K562 (cell line): ENCODE measurements at regions not wholly inside any gene's neighbourhood (a gene's known extent, or its start where the extent isn't known, plus 50 kb on each side); places are given as distances from the start of the nearest gene placed in this dataset.

Experiments used
- ATAC-seq: fragments of 200-7000 bp; cut with Tn5 transposase; 3 replicates; pipeline ENCODE4 v1.9.1; 2020; ENCODE audit warnings: moderate library complexity
- BruUV-seq: library from RNA; stranded (reverse); fragments of 400-500 nt; replicated peaks from 2 replicates; lab custom pipeline; 2021; lab: Mats Ljungman, UMichigan
- CTCF ChIA-PET: fragments of 300-600 bp; formaldehyde crosslinking; extraction: SDS; loops from one replicate; lab custom pipeline; 2021; ENCODE audit warnings: low intra/inter-chr PET ratio; lab: Yijun Ruan, JAX
- POLR2A ChIA-PET: fragments of 300-600, 350-650 bp; sonication (Branson Sonifier 250); formaldehyde crosslinking; extraction: SDS; loops from one replicate; lab custom pipeline; 2021; ENCODE audit warnings: antibody characterized with exemption, inconsistent platforms; lab: Yijun Ruan, JAX
- DNase-seq, 4 experiments: peaks; one replicate each; pipeline versions ENCODE4 v3.0.0 to v3.0.0-alpha.2; 2011 to 2018; ENCODE audit warnings: low spot score in 3 of 4, mixed read lengths in 3 of 4; ENCODE audit errors: extremely low read depth in 1 of 4
- FAIRE-seq: peaks from 2 replicates; lab custom pipeline; 2011; peaks lifted over from hg19 to GRCh38; lab: Jason Lieb, UNC
- H2AFZ ChIP-seq: 2 replicates; pipeline ENCODE4 v1.6.0; 2011; ENCODE audit warnings: low read depth, low read length, control low read depth, inconsistent platforms
- H3K27ac ChIP-seq: fragments of 200-600 bp; 3 replicates; pipeline ENCODE4 v1.8.0; 2011; ENCODE audit warnings: low read depth, mild to moderate bottlenecking, control low read depth, inconsistent platforms, low read length, moderate library complexity, mixed read lengths; ENCODE audit errors: extremely low read depth
- H3K27me3 ChIP-seq, 2 experiments: fragments of 300-600 bp in 1 of 2; 2 replicates in 1 of 2; 3 replicates in 1 of 2; pipeline versions ENCODE4 v1.6.0 to v1.8.0; 2011; ENCODE audit warnings: inconsistent platforms in 2 of 2, low read length in 2 of 2, mild to moderate bottlenecking in 1 of 2, mixed read lengths in 1 of 2, moderate library complexity in 1 of 2; ENCODE audit not compliant: control insufficient read depth in 2 of 2, insufficient read depth in 2 of 2
- H3K36me3 ChIP-seq: fragments of 300-600 bp; 3 replicates; pipeline ENCODE4 v1.8.0; 2011; ENCODE audit warnings: mild to moderate bottlenecking, low read length, inconsistent platforms; ENCODE audit not compliant: control insufficient read depth, insufficient read depth
- H3K4me1 ChIP-seq, 2 experiments: fragments of 200-600 bp in 1 of 2; replicated peaks in 1 of 2; 2 replicates in 1 of 2; 3 replicates in 1 of 2; pipeline versions ENCODE4 v1.5.1 to v1.8.0; 2011; ENCODE audit warnings: inconsistent platforms in 2 of 2, low read length in 2 of 2, mild to moderate bottlenecking in 1 of 2, mixed read lengths in 1 of 2, moderate library complexity in 1 of 2; ENCODE audit not compliant: control insufficient read depth in 2 of 2, insufficient read depth in 2 of 2
- H3K4me2 ChIP-seq: 2 replicates; pipeline ENCODE4 v1.6.1; 2011; ENCODE audit warnings: low read length, control low read depth, inconsistent platforms, mixed read lengths; ENCODE audit not compliant: insufficient read depth
- H3K4me3 ChIP-seq: fragments of 200-600 bp; sonication (generic), shearing (Covaris generic); 2 replicates; pipeline ENCODE4 v1.5.1; 2016; ENCODE audit warnings: control low read depth, inconsistent platforms
- H3K79me2 ChIP-seq: fragments of 200-600 bp; 3 replicates; pipeline ENCODE4 v1.8.0; 2011; ENCODE audit warnings: low read length, inconsistent platforms; ENCODE audit not compliant: control insufficient read depth, insufficient read depth
- H3K9ac ChIP-seq, 2 experiments: 2 replicates each; pipeline versions ENCODE4 v1.6.0 to v1.6.1; 2011; ENCODE audit warnings: low read depth in 2 of 2, low read length in 2 of 2, control low read depth in 1 of 2, inconsistent platforms in 1 of 2, mild to moderate bottlenecking in 1 of 2, mixed read lengths in 1 of 2; ENCODE audit not compliant: insufficient read depth in 1 of 2
- H3K9me1 ChIP-seq: one replicate; pipeline ENCODE4 v1.6.0; 2011; ENCODE audit warnings: inconsistent platforms, mild to moderate bottlenecking, low read length, moderate library complexity; ENCODE audit not compliant: control insufficient read depth, insufficient read depth
- H3K9me3 ChIP-seq: replicated peaks from 2 replicates; pipeline ENCODE4 v1.5.1; 2011; ENCODE audit warnings: low read depth, low read length, inconsistent platforms; ENCODE audit not compliant: control insufficient read depth, insufficient read depth
- H4K20me1 ChIP-seq: replicated peaks from 2 replicates; pipeline ENCODE4 v1.6.1; 2011; ENCODE audit warnings: low read length, inconsistent platforms, mixed read lengths; ENCODE audit not compliant: control insufficient read depth, insufficient read depth
- CBX5 ChIP-seq: IDR thresholded peaks from 2 replicates; pipeline ENCODE4 v1.6.1; 2014; ENCODE audit warnings: low read depth, borderline replicate concordance
- DEAF1 ChIP-seq: fragments of 450-650 bp; formaldehyde crosslinking; IDR thresholded peaks from 2 replicates; pipeline ENCODE4 v1.4.0; 2020; ENCODE audit warnings: mild to moderate bottlenecking, moderate library complexity
- ESRRB ChIP-seq: fragments of 250-450 bp; sonication (Bioruptor Pico); IDR thresholded peaks from 2 replicates; pipeline ENCODE4 v1.5.0; 2020; ENCODE audit warnings: mild to moderate bottlenecking, moderate library complexity, borderline replicate concordance
- HNRNPL ChIP-seq: fragments of 200-400 bp; formaldehyde crosslinking; IDR thresholded peaks from 2 replicates; pipeline ENCODE4 v1.6.1; 2017; ENCODE audit warnings: low read depth, mild to moderate bottlenecking, low read length
- ID3 ChIP-seq, 2 experiments: fragments of 250-450 bp in 1 of 2; fragments of 450-650 bp in 1 of 2; sonication (Bioruptor Pico) in 1 of 2; IDR thresholded peaks; 2 replicates each; pipeline versions ENCODE4 v1.6.1 to v1.8.0; 2016 to 2021; ENCODE audit warnings: mild to moderate bottlenecking in 2 of 2, moderate library complexity in 2 of 2, missing compliant biosample characterization in 1 of 2, missing genetic modification characterization in 1 of 2
- KDM5B ChIP-seq: fragments of 200-600 bp; sonication (generic); IDR thresholded peaks from 2 replicates; pipeline ENCODE4 v1.6.1; 2012; ENCODE audit warnings: low read depth, mild to moderate bottlenecking, moderate library complexity, low read length, control low read depth, inconsistent platforms; ENCODE audit not compliant: insufficient replicate concordance
- KLF6 ChIP-seq: fragments of 250-450 bp; sonication (Bioruptor Pico); IDR thresholded peaks from 2 replicates; pipeline ENCODE4 v1.4.0; 2020; ENCODE audit warnings: mild to moderate bottlenecking, moderate library complexity, borderline replicate concordance
- NFATC3 ChIP-seq: fragments of 450-650 bp; IDR thresholded peaks from 2 replicates; pipeline ENCODE4 v1.6.1; 2017; ENCODE audit warnings: mild to moderate bottlenecking
- POLR2H ChIP-seq: IDR thresholded peaks from 2 replicates; pipeline ENCODE4 v1.6.1; 2016; ENCODE audit warnings: missing genetic modification characterization, low read depth, mild to moderate bottlenecking, control low read depth, missing compliant biosample characterization, moderate library complexity
- TBL1XR1 ChIP-seq, 2 experiments: IDR thresholded peaks; 2 replicates each; pipeline ENCODE4 v1.6.1; 2012; ENCODE audit warnings: improper control_type of control experiment in 2 of 2, low read length in 2 of 2, mild to moderate bottlenecking in 1 of 2
- ZEB2 ChIP-seq: fragments of 450-650 bp; IDR thresholded peaks from 2 replicates; pipeline ENCODE4 v1.6.1; 2016
- ZNF217 ChIP-seq: sonication (generic); formaldehyde crosslinking; IDR thresholded peaks from 2 replicates; pipeline ENCODE4 v1.8.0; 2022; ENCODE audit warnings: mild to moderate bottlenecking, missing genetic modification reagents
- ZNF23 ChIP-seq: fragments of 250-450 bp; sonication (Bioruptor Pico); IDR thresholded peaks from 2 replicates; pipeline ENCODE4 v1.4.0; 2020; ENCODE audit warnings: mild to moderate bottlenecking
- WGBS: fragments of 100-300 bp; shearing (Covaris generic); methylation state at CpG from one replicate; pipeline ENCODE4 v1.1.6; 2016; ENCODE audit warnings: low coverage, mixed read lengths; ENCODE audit not compliant: insufficient coverage; ENCODE audit errors: missing lambda C conversion rate; 5-methylcytosine and 5-hydroxymethylcytosine counted together
- in situ Hi-C: fragments of 300-500 bp; cut with MboI; formaldehyde crosslinking; loops from 4 replicates; pipeline ENCODE4 v1.15.0; 2018; ENCODE audit warnings: inconsistent platforms, mixed read lengths
- intact Hi-C: fragments of 100-400 bp; cut with micrococcal nuclease; formaldehyde crosslinking; loops from 2 replicates; pipeline ENCODE4 v1.14.2; 2022
- TF ChIP-seq, protein P1 (sequence below): fragments of 450-650 bp; IDR thresholded peaks from 2 replicates; pipeline ENCODE4 v1.6.1; 2018; ENCODE audit not compliant: partially characterized antibody
- TF ChIP-seq, protein P2 (sequence below): IDR thresholded peaks from 2 replicates; pipeline ENCODE4 v1.6.1; 2011; ENCODE audit not compliant: insufficient read length; ENCODE audit errors: extremely low read depth

DNA sequence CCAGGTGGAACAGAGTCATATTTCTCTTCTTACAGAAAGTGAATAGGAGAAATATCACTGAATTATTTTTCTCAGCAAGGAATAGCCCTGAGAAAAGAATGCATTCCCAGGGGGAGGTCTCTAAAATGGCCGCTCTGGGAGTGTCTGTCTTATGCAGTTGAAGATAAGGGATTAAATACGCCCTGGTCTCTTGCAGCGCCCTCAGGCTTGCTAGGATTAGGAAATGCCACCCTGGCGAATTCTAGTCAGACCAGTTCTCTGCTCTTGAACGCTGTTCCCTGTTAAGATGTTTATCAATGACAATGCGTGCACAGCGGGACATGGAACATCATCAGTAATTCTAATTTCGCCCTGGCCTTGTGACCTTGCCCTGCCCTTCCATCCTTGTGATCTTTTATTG lies 949.0 kb upstream of the SEMA6D start (continued):
- no peak for TF ChIP-seq KLF6 (CRISPR knock-in tag)

DNA sequence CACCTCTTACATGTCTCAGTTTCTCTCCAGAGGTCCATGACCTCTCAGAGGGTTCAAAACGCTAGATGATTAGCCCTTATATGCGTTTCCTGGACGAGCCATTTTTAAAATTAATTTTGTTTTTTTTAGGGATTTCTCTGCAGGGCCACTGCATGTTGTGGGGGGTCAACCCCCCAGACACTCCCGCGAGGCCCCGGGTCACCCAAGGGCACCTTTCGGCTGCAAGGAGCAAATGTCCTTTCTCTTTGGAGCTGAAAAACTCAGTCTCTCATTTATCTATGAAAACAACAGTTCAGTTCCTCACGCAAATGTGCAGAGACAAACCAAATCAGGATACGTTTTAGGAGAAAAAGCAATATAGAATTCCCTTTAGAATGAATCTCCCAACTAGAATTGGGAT lies 944.3 kb upstream of the SEMA6D start:
- intact Hi-C loops, result no loop called here
- no peak overlapping the region for H3K9ac ChIP-seq
- BruUV-seq, result no TSS peak
- no peaks in the 10 kb centered on the region for H3K79me2 ChIP-seq
- POLR2A ChIA-PET, result no interaction called here
- in situ Hi-C loops, result no loop called here
- TF ChIP-seq, protein P1, sequence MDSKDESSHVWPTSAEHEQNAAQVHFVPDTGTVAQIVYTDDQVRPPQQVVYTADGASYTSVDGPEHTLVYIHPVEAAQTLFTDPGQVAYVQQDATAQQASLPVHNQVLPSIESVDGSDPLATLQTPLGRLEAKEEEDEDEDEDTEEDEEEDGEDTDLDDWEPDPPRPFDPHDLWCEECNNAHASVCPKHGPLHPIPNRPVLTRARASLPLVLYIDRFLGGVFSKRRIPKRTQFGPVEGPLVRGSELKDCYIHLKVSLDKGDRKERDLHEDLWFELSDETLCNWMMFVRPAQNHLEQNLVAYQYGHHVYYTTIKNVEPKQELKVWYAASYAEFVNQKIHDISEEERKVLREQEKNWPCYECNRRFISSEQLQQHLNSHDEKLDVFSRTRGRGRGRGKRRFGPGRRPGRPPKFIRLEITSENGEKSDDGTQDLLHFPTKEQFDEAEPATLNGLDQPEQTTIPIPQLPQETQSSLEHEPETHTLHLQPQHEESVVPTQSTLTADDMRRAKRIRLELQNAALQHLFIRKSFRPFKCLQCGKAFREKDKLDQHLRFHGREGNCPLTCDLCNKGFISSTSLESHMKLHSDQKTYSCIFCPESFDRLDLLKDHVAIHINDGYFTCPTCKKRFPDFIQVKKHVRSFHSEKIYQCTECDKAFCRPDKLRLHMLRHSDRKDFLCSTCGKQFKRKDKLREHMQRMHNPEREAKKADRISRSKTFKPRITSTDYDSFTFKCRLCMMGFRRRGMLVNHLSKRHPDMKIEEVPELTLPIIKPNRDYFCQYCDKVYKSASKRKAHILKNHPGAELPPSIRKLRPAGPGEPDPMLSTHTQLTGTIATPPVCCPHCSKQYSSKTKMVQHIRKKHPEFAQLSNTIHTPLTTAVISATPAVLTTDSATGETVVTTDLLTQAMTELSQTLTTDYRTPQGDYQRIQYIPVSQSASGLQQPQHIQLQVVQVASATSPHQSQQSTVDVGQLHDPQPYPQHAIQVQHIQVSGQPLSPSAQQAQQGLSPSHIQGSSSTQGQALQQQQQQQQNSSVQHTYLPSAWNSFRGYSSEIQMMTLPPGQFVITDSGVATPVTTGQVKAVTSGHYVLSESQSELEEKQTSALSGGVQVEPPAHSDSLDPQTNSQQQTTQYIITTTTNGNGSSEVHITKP, result no peak
- TF ChIP-seq NFATC3 (no peak), ZEB2 (no peak), ZNF217 (no peak), ESRRB (no peak), DEAF1 (CRISPR knock-in tag) (no peak), TBL1XR1 (IDR thresholded peaks at IDR 0.05; ENCODE audit: low read length in 2 of 2) (no peak), KDM5B (no peak), POLR2H (tag) (no peak), CBX5 (no peak), ZNF23 (no peak), HNRNPL (no peak), ID3 (CRISPR knock-in tag; IDR thresholded peaks at IDR 0.05) (no peak), ID3 (tag; IDR thresholded peaks at IDR 0.05) (no peak)
- TF ChIP-seq, protein P2, sequence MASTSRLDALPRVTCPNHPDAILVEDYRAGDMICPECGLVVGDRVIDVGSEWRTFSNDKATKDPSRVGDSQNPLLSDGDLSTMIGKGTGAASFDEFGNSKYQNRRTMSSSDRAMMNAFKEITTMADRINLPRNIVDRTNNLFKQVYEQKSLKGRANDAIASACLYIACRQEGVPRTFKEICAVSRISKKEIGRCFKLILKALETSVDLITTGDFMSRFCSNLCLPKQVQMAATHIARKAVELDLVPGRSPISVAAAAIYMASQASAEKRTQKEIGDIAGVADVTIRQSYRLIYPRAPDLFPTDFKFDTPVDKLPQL, result no peak
- DNase-seq (no peak), FAIRE-seq (no peak), ATAC-seq (no peak)
- H3K4me2 ChIP-seq, result no peak overlapping the region
- no peaks in the 10 kb centered on the region for H3K9me3 ChIP-seq
- H3K4me1 ChIP-seq, result no peaks in the 10 kb centered on the region
- 2% methylated on average over 9 of the region's 9 CpGs for WGBS
- no peak overlapping the region for H3K27ac ChIP-seq
- H4K20me1 ChIP-seq, result no peaks in the 10 kb centered on the region
- no peaks in the 10 kb centered on the region for H3K9me1 ChIP-seq
- H3K27me3 ChIP-seq, result no peaks in the 10 kb centered on the region
- CTCF ChIA-PET, result no interaction called here
- H3K4me3 ChIP-seq, result no peak overlapping the region
- no peaks in the 10 kb centered on the region for H3K36me3 ChIP-seq
- H2AFZ ChIP-seq, result no peak overlapping the region
